H4 (cell line): ENCODE measurements at regions not wholly inside any gene's neighbourhood (a gene's known extent, or its start where the extent isn't known, plus 50 kb on each side); places are given as distances from the start of the nearest gene placed in this dataset.
"Not testable (repeated sequence)": the region's sequence is repeated elsewhere in the genome, so short reads cannot be mapped to it uniquely, and the experiment has no call there.

Source experiments
- DNase-seq: peaks from one replicate; pipeline ENCODE4 v3.0.0-alpha.2; 2015; ENCODE audit warnings: low spot score

- DNase-seq = no peak
Observed at GRCh38 chr15:81828135-81828534, 217.7 kb downstream of the MEX3B start.

DNA sequence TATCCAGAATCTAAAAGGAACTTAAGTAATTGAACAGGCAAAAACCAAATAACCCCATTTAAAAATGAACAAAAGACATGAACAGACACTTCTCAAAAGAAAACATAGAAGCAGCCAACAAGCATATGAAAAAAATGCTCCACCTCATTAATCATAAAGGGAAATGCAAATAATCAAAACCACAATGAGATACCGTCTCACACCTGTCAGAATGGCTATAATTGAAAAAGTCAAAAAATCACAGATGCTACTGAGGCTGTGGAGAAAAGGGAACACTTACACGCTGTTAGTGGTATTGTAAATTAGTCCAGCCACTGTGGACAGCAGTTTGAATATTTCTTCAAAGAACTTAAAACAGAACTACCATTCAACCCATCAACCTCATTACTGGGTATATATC lies 220.7 kb downstream of the MEX3B start:
- no peak for DNase-seq

GRCh38 chr15:81822587-81822986 lies 223.2 kb downstream of the MEX3B start:
- not testable (repeated sequence) for DNase-seq

GRCh38 chr15:81819924-81820635 lies 225.7 kb downstream of the MEX3B start:
- no peak for DNase-seq

DNA sequence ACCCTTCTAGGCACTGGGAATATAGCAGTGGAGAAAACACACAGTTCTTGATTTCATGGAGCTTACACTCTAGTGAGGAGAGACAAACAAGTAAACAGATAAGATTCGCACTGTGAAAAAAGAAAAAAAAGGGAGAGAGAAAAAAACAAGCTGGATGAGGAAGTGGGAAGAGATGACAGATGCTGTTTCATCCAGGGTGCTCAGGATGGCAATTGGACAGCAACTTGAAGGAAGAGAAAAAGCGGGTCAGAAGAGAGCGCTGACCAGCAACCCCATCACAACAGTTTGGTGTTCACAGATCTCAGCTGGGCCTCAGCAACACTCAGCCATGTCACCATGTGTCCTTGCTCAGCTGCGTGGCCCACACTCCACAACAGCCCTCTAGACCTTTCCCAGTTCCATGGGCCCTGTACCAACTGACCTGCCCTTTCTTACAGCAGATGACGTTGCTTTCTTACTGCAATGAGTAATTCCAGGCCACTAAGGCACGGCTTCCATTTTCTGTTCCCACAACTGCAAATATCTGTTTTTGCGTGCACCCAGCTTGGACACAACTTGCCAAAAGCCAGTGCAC lies 230.8 kb downstream of the MEX3B start:
- DNase-seq = no peak

GRCh38 chr15:81813215-81813614 lies 232.6 kb downstream of the MEX3B start:
- DNase-seq = no peak

DNA sequence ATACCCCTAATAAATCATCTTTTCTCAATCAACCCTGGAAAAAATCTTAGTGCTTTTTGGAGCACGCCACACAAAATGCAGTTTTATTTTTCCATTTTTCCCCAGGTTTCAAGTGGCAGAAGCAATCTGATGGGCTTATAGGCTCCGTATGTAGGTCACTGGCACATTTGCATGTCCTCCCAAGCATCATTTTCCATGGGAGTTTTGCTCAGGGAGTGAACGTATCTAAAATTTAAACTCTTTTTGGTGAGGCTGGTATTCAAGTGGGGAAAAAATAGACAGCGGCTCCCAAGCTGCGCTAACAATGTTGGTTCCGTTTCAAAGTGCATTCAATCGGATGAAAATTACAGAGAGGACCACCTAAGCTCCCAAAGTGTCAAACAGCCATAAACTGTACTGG lies 233.4 kb downstream of the MEX3B start:
- DNase-seq = no peak

DNA sequence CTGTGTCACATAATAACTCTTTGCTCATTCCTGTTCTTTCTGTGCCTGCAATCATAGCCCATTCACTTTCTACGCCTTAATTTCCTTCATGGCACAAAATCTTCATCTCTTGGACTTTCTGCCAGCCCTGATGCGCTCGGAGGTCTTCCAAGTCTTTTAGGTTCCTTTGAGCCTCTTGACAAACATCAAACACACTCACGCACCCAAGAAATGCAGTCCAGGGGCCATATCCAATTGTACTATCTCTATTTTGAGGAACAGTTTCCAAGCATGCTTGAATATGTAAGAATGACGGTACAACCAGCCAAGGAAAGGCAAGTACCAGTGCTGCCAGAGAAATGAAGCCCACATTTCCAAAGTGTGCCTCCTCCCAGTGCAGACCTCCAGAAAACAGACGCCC lies 234.1 kb downstream of the MEX3B start:
- no peak for DNase-seq

- DNase-seq = peak; percentile 83
Observed at GRCh38 chr15:81809543-81809942, 236.3 kb downstream of the MEX3B start.

GRCh38 chr15:81807806-81808205 lies 238.0 kb downstream of the MEX3B start:
- no peak for DNase-seq

DNA sequence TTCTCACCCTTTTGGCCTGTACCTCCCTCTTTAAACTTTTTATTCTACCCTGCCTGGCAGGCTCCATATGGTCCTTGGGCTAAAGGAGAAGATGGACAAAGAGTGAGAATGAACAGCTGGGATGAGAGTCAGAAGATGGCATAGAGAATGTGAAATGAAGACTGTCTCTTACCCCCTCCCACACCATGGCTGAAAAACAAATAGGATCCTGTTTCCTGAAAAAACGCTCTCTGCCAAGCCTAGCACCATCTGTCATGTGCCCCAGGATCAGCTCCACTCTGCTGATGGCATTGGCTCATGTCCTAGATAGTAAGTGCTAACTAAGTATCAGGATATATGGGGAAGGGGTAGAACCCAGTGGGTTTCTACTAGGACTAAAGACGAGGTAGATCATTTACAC lies 238.6 kb downstream of the MEX3B start:
- DNase-seq = no peak

DNA sequence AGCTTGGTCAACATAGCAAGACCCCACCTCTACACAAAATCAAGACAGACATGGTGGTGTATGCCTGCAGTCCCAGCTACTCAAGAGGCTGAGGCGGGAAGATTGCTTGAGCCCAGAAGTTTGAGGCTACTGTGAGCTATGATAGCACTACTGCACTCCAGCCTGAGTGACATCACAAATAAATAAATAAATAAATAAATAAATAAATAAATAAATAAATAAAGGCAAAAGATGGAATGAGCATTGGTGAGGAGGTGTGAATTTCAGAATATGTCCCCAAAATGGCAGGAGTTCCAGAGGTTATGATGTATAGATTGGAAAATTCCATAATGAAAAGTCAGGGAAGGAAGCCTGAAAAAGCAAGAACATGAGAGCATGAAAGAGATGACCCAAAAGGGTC lies 249.9 kb downstream of the MEX3B start:
- no peak for DNase-seq

DNA sequence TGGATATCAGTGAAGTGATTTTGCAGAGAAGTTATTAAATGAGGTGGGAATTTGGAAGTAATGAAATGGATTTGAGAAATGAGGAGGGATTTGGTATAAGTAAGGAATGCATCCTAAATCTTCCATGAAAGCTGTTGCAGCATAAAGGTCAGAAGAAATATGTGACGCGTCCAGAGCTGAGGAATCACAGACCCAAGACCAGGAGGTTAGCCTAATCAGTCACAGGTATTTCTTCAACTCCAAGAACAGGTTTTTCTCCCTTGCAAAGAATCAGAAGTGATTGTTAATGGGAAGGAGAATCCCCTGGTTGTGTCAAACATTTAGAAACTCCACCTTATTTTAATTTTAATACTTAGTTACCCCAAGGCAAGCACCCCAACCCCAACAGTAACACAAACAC lies 253.2 kb downstream of the MEX3B start:
- DNase-seq = no peak

DNA sequence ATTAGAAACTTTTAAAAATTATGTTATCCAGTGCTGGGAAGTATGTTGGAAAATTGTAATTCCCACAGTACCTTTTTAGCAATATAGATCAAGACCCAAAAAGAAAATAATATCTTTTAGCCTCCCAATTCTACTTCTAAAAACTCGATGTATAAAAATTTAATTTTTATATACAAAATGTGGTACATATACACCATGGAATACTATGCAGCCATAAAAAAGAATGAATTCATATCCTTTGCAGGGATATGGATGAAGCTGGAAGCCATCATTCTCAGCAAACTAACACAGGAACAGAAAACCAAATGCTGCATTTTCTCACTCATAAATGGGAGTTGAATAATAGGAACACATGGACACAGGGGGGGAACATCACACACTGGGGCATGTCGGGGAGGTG lies 254.5 kb downstream of the MEX3B start:
- not testable (repeated sequence) for DNase-seq

DNA sequence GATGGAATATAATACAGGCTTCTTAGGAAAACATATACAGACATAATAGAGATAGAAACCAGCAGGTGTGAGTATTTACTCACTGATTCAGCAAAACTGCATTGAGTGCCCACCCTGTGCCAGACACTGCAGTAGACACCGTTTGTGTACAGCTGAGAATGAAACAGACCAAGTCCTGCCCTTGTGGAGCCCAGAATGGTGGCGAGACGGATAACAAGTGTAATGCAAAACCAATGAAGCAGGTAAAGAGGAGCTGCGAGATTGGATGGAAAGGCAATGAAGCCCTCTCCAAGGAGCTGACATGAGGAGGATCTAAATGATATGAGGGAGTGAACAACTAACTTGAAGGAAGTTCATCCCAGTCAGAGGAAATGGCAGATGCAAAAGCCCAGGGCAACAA lies 256.4 kb downstream of the MEX3B start:
- no peak for DNase-seq

DNA sequence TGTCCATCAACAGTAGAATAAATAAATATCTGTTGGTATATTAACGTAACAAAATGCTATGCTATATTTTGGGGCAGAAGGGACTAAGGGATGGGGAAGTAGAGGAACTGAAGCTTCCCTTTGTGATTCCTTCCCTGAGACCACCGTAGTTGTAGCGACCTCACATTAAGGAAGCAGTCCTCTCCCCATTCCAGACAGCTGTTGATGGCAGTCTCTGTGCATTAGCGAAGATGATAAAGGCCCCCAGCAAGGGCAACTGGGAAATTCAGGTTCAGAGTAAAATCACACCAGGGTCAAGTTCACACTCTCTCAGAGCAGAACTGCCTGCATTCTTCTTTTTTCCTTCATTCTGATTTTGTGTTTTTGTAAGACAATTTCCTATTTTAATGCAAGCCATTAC lies 259.0 kb downstream of the MEX3B start:
- DNase-seq = no peak

GRCh38 chr15:81785679-81786078 lies 260.1 kb downstream of the MEX3B start:
- no peak for DNase-seq

DNA sequence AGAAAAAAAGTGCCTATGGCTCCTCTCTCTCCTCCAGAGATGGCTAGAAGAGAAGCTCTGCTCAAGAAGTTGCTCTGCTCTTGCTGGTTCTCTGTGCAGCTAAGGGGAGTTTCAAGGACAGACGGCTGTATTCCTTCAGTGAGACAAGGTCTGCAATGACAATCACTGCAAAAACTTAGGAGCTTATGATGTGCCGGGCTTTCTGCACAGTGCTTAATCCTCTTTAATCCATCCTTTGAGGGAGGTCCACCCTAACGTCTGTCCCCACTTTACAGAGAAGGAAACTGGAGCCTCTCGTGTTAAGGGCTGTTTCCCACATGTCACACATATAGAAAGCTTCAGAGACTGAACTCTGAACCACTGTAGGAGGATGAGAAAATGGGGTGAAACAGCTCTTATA lies 260.6 kb downstream of the MEX3B start:
- no peak for DNase-seq

GRCh38 chr15:81784751-81785150 lies 261.1 kb downstream of the MEX3B start:
- no peak for DNase-seq

GRCh38 chr15:81783586-81783985 lies 262.2 kb downstream of the MEX3B start:
- no peak for DNase-seq

DNA sequence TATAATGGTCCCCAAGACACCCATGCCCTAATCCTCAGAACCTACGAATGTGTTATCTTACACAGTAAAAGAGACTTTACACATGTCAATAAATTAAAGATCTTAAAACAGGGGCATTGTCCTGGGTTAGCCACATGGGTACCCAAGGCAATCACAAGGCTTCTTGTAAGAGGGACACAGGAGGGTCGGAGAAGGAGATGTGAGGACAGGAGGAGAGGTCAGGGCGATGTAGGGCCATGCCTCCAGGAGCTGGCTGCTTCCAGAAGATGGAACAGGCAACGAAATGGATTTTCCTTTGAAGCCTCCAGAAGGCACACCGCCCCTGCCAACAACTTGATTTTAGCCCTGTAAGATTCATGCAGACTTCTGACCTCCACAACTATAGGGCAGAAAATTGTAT lies 262.7 kb downstream of the MEX3B start:
- no peak for DNase-seq

- DNase-seq = no peak
Observed at GRCh38 chr15:81781395-81781794, 264.4 kb downstream of the MEX3B start.

DNA sequence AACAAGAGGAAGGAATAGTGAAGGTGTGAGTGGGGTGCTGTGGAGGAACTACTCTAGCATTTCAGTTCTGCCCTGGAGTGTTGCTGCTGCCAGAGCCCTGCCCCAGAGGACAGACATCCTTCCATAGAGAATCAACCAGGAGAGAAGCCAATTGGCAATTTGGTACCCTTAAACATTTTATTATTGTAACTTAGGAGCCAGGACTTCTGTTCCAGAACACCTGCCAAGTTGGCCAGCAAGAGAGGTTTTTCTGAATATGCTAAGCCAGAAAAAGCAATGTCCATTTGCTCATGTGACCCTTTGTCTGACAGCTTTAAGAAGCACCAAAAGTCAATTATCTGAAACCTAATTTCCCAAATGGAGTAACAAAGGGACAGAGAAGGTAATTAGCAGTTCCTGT lies 264.9 kb downstream of the MEX3B start:
- no peak for DNase-seq

- DNase-seq = no peak
Observed at GRCh38 chr15:81779181-81779580, 266.6 kb downstream of the MEX3B start.
